GM12875 (cell line): ENCODE measurements at regions not wholly inside any gene's neighbourhood (a gene's known extent, or its start where the extent isn't known, plus 50 kb on each side); places are given as distances from the start of the nearest gene placed in this dataset.

ENCODE experiments used
- H3K4me3 ChIP-seq: one replicate; pipeline ENCODE4 v1.5.1; 2011; ENCODE audit warnings: low read depth, low read length, control low read depth
- TF ChIP-seq, protein P1 (sequence below): IDR thresholded peaks from 2 replicates; pipeline ENCODE4 v1.5.1; 2011; ENCODE audit warnings: low read depth, mild to moderate bottlenecking, control low read depth, inconsistent platforms, low read length, moderate library complexity, borderline replicate concordance; ENCODE audit not compliant: insufficient read depth

- no peak overlapping the region for H3K4me3 ChIP-seq
- TF ChIP-seq, protein P1, sequence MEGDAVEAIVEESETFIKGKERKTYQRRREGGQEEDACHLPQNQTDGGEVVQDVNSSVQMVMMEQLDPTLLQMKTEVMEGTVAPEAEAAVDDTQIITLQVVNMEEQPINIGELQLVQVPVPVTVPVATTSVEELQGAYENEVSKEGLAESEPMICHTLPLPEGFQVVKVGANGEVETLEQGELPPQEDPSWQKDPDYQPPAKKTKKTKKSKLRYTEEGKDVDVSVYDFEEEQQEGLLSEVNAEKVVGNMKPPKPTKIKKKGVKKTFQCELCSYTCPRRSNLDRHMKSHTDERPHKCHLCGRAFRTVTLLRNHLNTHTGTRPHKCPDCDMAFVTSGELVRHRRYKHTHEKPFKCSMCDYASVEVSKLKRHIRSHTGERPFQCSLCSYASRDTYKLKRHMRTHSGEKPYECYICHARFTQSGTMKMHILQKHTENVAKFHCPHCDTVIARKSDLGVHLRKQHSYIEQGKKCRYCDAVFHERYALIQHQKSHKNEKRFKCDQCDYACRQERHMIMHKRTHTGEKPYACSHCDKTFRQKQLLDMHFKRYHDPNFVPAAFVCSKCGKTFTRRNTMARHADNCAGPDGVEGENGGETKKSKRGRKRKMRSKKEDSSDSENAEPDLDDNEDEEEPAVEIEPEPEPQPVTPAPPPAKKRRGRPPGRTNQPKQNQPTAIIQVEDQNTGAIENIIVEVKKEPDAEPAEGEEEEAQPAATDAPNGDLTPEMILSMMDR, result no peak
Observed at GRCh38 chr7:97407106-97407505, 289.6 kb downstream of the SDHAF3 start.

DNA sequence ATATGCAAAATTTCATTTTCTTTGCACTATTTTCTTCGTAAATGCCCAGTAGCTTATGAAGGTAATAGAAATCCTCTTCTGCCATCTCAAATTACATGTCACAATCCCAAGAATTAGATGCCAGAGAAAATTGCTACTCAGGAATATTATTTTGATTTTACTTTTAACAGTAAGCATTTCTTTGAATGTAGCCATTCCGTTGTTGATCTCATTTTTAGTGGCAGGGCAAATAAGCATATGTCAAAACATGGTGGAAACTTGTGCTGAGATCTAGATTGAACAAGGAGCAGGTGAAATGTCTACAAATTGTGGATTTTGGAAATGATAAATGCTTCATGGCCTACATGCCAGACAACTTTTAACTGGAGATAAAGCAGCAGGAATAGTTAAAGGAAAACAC is 291.8 kb downstream of the SDHAF3 start:
- TF ChIP-seq, protein P1, result no peak
- H3K4me3 ChIP-seq, result no peak overlapping the region

DNA sequence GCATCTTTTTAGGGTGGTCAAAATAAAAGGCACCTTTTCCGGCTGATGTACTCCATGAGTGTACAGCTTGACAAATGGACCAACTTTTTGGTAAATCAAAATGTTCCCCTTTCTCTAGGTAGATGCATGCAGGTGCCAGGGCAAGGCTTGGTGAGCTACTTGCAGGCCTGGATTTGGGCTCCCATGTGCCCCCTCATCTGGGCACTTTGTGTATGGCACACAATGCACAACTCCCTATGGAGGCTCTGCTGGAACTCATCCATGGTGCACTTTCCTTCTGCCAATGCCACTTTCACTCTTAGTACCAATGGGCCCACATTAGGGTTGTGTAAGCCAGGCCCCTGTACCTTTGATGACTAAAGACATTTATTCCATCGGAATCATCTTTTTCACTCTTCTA is 300.8 kb downstream of the SDHAF3 start:
- no peak overlapping the region for H3K4me3 ChIP-seq
- TF ChIP-seq, protein P1, result 0 out of 2 replicates have a peak, but pooled peaks have one; percentile 20

DNA sequence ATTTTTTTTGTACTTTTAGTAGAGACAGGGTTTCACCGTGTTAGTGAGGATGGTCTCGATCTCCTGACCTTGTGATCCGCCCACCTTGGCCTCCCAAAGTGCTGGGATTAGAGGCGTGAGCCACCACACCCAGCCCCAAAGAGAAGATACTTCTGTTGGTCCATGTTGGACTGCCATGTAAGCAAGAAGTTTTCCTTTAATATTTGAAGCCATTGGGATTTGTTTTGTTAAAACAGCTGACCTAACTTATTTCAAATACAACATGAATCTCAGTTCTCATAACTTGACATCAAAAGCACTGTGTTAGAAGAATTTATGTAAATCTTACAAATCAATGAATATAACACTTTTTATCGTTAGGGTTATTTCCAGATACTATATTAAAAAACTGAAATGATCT is 302.4 kb downstream of the SDHAF3 start:
- H3K4me3 ChIP-seq, result no peak overlapping the region
- TF ChIP-seq, protein P1, result no peak

DNA sequence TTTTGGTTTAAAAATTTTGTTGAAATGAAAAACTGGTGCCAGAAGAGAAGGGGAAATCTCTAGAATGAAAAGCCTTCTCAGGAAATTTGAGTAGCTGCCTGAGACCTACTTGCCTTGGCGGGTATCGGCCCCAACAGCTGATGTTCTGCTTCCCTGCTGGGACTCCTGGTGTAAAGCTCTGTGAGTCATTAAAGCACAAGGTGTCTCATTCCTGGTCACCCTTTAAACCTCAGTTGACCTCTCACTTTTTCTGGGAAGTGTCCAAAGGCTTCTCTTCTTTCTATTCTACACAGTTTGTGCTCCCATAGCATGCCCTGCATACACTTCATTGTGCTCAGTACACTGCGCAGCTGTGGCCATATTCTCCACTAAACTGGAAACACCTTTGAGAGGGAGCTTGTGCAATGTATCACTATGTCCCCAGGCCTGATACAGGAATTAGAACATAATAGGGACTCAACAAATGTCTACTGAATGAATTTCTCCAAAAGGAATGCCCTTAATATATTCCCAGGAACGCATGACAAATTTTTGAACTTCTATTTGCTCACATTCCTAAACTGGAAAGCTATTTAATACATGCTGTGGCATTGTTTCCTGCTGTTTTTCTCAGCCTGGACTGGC is 303.9 kb downstream of the SDHAF3 start:
- no peak overlapping the region for H3K4me3 ChIP-seq
- TF ChIP-seq, protein P1, result no peak

DNA sequence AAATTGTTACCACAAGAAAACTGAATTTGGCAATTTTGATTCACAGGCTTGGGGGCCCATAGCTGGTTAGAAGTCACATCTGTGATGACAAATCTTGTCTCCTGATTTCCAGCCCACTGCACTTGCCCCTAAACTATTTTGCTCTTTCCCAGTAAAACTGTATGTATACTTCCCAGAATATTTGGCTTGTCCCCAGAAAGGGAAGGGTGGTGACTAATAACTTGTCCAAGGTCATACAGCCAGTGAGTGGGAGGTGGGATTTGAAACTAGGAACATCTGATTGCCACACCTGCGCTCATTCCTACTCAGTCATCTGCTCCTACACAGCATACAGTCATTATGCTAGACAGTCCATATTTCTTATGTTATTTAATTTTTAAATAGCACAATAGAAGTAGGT is 304.5 kb downstream of the SDHAF3 start:
- TF ChIP-seq, protein P1, result no peak
- H3K4me3 ChIP-seq, result no peak overlapping the region

DNA sequence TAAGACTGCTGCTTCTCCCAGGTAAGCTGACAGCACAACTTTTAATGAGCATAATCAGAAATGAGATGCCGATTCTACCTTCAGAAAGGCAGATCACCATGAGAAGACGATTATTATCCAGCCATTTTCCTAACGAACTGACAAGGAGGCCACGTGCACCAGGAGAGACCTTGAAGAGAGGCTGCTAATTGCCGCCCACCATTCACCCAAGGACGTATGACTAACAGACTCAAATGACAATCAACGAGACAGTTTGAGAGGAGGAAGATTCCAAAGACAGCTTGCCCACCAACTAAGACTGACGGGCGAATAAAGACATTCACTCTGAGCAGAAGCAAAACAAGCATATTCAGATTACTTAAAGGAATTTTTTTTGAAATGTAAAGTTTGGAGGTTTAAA is 301.9 kb upstream of the TAC1 start:
- TF ChIP-seq, protein P1, result no peak
- H3K4me3 ChIP-seq, result no peak overlapping the region
